NAMALWA (cell line): ENCODE measurements at regions not wholly inside any gene's neighbourhood (a gene's known extent, or its start where the extent isn't known, plus 50 kb on each side); places are given as distances from the start of the nearest gene placed in this dataset.
A peak's percentile ranks its signal among the peaks of the same experiment; 100 is the strongest.

Source experiments
- DNase-seq: peaks from one replicate; pipeline ENCODE4 v3.0.0-alpha.2; 2015; ENCODE audit warnings: low spot score

- DNase-seq, result no peak
These were observed 80.0 kb upstream of the FAM180A start for GRCh38 chr7:135828604-135829003.

DNA sequence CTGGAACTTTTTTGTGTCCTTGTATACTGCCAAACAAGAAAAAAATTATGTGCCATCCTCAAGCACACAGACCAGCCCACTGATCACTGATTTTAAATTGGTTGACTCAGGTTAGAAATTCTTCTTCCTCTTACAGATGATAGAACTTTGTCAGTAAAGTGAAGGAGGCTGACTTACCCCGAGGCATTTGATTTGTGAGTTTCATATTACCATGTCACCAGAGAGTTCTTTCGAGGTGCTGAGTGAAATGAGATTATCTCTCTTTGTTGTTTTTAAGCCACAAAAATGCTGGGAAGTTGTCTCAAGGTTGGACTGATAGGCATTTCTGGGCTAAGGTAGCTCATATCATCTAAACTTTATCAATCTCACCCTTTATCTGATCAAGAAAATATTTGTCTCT is 78.8 kb upstream of the FAM180A start:
- no peak for DNase-seq

DNA sequence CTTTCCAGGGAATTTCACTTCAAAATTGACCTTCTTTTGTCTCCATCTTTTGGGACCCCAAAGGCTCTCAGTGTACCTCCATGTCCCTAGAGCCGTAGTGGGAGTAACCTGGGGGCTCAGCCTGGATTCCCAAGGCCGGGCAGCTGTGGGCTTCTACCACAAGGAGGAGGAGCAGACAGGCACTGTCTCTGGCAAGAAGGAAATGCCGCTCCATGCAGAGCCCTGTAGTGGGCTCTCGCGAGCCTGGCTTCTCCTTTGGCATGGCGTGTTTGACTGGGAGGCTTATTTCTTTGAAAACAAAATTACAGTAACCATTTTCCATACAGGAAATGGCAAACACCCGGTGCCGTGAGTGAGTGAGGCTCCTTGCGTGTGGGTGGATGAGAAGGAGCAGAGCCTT is 76.8 kb upstream of the FAM180A start:
- no peak for DNase-seq

DNA sequence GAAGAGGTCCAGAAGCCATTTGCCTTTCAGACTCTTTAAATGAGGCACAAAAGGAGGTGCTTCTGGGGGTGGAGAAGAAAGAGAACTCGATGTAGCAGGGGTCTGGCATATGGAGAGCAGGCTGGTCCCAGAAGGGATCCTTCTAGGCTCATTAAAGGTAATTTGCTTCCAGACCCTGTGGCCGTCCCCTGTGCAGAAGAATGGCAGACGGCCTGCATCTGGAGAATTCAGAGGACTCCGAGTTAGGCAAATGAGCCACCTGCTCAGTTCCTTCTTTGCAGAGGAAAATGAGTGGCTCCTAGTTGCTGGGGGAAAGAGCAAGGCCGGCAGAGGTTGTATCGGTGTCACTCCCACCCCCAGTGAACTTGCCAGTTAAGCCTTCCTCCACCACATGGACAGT is 73.8 kb upstream of the FAM180A start:
- no peak for DNase-seq

DNA sequence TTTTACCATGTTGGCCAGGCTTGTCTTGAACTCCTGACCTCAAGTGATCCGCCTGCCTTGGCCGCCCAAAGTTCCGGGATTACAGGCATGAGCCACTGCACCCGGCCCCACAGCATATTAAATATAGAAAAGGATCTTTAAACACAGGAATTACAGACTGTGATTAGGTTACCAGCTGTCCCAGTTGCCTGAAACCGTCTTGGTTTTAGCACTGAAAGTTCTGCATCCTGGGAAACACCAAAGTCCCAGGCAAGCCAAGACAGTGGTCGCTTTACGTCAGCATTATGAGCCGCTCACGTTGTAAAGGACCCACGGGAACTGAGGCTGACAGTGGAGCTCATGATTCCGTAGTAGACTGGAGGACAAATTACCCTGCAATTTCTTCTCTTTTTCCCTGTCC is 69.0 kb upstream of the FAM180A start:
- DNase-seq, result no peak

DNA sequence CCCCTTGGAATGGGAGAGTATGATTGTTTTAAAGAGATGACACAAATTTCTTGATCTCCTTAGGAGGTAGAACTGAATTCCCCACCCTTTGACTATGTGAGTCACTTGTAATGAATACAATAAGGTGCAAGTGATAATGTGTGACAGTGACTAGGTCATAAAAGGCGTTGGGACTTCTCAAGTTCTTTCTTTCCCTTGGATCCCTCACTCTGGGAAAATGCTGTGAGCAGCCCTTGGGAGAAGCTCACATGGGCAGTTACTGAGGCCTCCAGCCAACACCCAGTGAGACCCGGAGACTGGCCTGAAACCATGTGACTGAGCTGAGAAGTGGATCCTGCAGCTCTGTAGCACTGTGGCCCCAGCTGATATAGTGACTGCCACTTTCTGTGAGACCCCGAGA is 66.4 kb upstream of the FAM180A start:
- DNase-seq, result no peak

DNA sequence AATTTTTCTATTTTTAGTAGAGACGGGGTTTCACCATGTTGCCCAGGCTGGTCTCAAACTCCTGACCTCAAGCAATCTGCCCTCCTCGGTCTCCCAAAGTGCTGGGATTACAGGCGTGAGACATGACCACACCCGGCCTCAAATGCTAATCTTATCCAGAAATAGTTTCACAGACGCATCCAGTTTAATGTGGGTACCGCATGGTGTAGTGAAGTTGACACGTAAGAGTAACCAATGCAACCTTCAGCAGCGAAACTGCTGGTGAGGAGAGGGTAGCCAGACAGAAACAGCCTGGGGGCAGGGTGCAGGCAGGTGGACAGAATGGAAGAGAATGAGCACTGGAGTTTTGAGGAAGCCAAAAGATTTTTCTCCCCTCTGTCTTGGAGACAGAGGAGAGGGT is 63.5 kb upstream of the FAM180A start:
- no peak for DNase-seq

GRCh38 chr7:135811506-135811905 is 62.9 kb upstream of the FAM180A start:
- no peak for DNase-seq

DNA sequence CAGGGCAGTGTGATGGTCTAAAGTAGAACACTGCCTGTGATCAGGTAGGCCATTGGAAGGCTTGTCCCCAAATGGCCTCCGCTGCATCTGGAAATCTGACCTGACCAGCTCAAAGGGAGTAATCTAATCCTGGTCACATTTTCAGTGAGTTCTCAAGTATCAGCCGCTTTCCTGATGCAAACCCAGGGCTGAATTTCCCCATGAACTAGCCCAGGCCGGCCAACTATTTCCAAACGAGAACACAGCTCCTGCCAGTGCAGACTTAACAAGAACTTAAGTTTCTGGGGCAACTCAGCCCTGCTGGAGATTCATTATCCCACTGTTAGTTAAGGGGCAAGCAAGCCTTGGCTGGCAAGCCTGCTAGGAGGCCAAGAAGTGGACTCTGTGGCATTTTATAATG is 59.6 kb upstream of the FAM180A start:
- no peak for DNase-seq

- no peak for DNase-seq
These were observed 54.5 kb upstream of the FAM180A start for GRCh38 chr7:135803143-135803542.

- no peak for DNase-seq
These were observed 54.1 kb upstream of the FAM180A start for GRCh38 chr7:135802697-135803096.

- no peak for DNase-seq
These were observed 53.3 kb upstream of the FAM180A start for GRCh38 chr7:135801877-135802276.

- peak; percentile 86 for DNase-seq
These were observed 52.6 kb upstream of the FAM180A start for GRCh38 chr7:135801045-135801693.

GRCh38 chr7:135800560-135800959 is 51.9 kb upstream of the FAM180A start:
- no peak for DNase-seq

DNA sequence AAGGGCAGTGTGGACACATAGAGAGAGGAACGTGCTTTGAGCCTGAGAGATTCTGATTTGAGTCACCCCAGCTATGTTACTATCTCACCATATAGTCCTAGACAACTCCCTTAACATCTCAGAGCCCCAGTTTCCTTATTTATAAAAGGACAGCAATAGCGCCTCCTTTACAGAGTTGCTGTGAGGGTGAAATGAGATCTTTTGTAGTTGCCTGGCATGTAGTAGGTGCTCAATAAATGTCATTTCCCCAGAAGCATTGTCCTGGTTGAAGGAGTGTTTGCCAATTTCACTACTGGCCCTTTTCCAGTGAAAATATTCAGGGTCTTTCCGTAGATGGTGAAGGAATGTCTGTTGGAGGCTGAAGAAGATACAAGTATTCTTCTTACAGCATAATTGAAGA is 51.3 kb upstream of the FAM180A start:
- DNase-seq, result peak; percentile 27
